ENCODE measurements at regions not wholly inside any gene's neighbourhood (a gene's known extent, or its start where the extent isn't known, plus 50 kb on each side); places are given as distances from the start of the nearest gene placed in this dataset.

DNA sequence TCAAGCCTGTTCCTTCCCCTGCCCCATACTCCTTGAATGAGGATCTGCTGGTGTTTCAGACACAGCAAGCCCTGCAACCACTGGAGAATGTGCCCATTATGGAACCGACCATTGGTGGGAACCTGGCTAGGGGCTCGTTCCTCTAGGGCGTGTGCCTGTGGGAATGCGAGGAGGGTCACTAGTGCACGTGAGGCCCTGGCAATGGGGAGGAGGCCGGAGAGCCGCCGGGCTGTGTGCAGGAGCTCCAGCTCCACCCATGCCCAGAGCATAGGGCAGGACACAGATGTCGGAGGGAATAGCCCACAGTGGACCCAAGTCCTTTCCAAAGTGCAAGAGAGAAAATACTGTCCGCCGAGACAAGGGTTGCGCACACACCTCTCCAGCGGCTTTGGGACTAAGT is 99.3 kb downstream of the ERMARD start:
- POLR2A ChIA-PET = no interaction called here
- Histone ChIP-seq H3K36me3 (ENCODE audit: control insufficient read depth in 2 of 2, extremely low read depth in 1 of 2, insufficient read depth in 2 of 2, low read length in 2 of 2) (no peaks in the 10 kb centered on the region), H3K27ac (ENCODE audit: insufficient read depth, low read depth, low read length) (no peak overlapping the region), H3K9ac (replicated peaks; ENCODE audit: extremely low read depth, insufficient read depth, low read length) (no peak overlapping the region), H3K9me1 (replicated peaks; ENCODE audit: control insufficient read depth, extremely low read depth, insufficient read depth, low read length) (no peaks in the 10 kb centered on the region), H2AFZ (ENCODE audit: low read depth, low read length) (no peak overlapping the region), H3K27me3 (ENCODE audit: control insufficient read depth in 2 of 2, insufficient read depth in 2 of 2, low read length in 2 of 2) (no peaks in the 10 kb centered on the region), H3K4me3 (replicated peaks in 1 of 3; ENCODE audit: insufficient read depth in 1 of 3, low read depth in 1 of 3, low read length in 3 of 3) (no peak overlapping the region), H3K4me2 (ENCODE audit: insufficient read depth, low read length) (no peak overlapping the region), H4K20me1 (replicated peaks; ENCODE audit: control insufficient read depth, extremely low read depth, insufficient read depth, low read length) (no peaks in the 10 kb centered on the region), H3K9me3 (replicated peaks; ENCODE audit: control insufficient read depth, insufficient read depth, low read length) (no peaks in the 10 kb centered on the region), H3K79me2 (ENCODE audit: control insufficient read depth, insufficient read depth, low read length) (no peaks in the 10 kb centered on the region), H3K4me1 (ENCODE audit: control insufficient read depth, extremely low read depth, insufficient read depth, low read length) (peaks cover 24% of the 10 kb centered on the region)
- DNase-seq (ENCODE audit: low read depth, low spot score) (no peak), FAIRE-seq (no peak)
- dilution Hi-C loops (cut with MboI; ENCODE audit: extremely low pct_ligation_motif_present, low sequenced_read_pairs) (no loop called here), intact Hi-C loops (cut with micrococcal nuclease) (loop anchor here (1.0 to 5.0 kb wide), 5 partner anchors 19 to 457 kb away; partner anchors contain the start of genes DLL1 and FAM120B)
- CTCF ChIA-PET = interaction anchor here (1.6 to 3.1 kb wide), 5 partner anchors 8 to 666 kb away, joined by 3 to 42 read pairs (median 11); no protein-coding TSS in a partner anchor
- TF ChIP-seq, protein P1, sequence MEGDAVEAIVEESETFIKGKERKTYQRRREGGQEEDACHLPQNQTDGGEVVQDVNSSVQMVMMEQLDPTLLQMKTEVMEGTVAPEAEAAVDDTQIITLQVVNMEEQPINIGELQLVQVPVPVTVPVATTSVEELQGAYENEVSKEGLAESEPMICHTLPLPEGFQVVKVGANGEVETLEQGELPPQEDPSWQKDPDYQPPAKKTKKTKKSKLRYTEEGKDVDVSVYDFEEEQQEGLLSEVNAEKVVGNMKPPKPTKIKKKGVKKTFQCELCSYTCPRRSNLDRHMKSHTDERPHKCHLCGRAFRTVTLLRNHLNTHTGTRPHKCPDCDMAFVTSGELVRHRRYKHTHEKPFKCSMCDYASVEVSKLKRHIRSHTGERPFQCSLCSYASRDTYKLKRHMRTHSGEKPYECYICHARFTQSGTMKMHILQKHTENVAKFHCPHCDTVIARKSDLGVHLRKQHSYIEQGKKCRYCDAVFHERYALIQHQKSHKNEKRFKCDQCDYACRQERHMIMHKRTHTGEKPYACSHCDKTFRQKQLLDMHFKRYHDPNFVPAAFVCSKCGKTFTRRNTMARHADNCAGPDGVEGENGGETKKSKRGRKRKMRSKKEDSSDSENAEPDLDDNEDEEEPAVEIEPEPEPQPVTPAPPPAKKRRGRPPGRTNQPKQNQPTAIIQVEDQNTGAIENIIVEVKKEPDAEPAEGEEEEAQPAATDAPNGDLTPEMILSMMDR (IDR thresholded peaks at IDR 0.05; ENCODE audit: extremely low read depth in 1 of 2, insufficient read depth in 1 of 2, low read depth in 1 of 2, low read length in 2 of 2) = no peak
- no peak for TF ChIP-seq JUN (IDR thresholded peaks at IDR 0.05; ENCODE audit: borderline replicate concordance, insufficient read depth, insufficient read length, low read depth)
- BruUV-seq (replicated peaks) = no TSS peak

DNA sequence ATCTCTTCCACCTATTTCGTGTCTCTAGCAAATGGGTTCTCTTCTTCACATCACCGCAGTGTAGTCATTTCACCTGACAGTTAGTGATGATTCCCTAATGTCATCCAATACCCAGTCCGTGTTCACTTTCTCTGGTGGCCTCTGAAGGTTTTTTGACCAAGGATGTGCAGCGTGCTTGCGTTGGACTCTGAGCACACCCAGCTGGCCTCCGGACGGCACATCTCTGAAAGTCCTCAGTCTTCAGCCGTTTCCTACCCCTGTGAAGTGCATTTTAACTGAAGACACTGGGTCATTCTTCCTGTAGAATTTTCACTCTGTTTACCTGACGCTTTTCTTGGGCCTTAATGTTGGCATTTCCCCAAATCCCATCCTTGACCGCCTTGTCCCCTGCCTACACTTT is 98.7 kb downstream of the ERMARD start:
- TF ChIP-seq MYC (IDR thresholded peaks at IDR 0.05; ENCODE audit: low read depth, low read length) (no peak), FOS (IDR thresholded peaks at IDR 0.05; ENCODE audit: borderline replicate concordance, insufficient read depth, low read length) (no peak), POLR2AphosphoS5 (IDR thresholded peaks at IDR 0.05; ENCODE audit: insufficient read depth, low read depth, low read length) (no peak), POLR2A (IDR thresholded peaks at IDR 0.05; ENCODE audit: low read depth, low read length) (no peak), EZH2 (IDR thresholded peaks at IDR 0.05; ENCODE audit: borderline replicate concordance, low read depth, low read length, severe bottlenecking) (no peak), JUN (IDR thresholded peaks at IDR 0.05; ENCODE audit: borderline replicate concordance, insufficient read depth, insufficient read length, low read depth) (no peak), GATA2 (IDR thresholded peaks at IDR 0.05; ENCODE audit: insufficient read depth, insufficient read length, low read depth, low read length) (no peak)
- TF ChIP-seq, protein P1 (IDR thresholded peaks at IDR 0.05; ENCODE audit: extremely low read depth in 1 of 2, insufficient read depth in 1 of 2, low read depth in 1 of 2, low read length in 2 of 2) = no peak
- TF ChIP-seq, protein P2, sequence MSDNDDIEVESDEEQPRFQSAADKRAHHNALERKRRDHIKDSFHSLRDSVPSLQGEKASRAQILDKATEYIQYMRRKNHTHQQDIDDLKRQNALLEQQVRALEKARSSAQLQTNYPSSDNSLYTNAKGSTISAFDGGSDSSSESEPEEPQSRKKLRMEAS (IDR thresholded peaks at IDR 0.05; ENCODE audit: insufficient read depth, insufficient read length) = no peak
- H3K27ac ChIP-seq (ENCODE audit: insufficient read depth, low read depth, low read length) = no peak overlapping the region
- no peaks in the 10 kb centered on the region for H3K9me3 ChIP-seq (replicated peaks; ENCODE audit: control insufficient read depth, insufficient read depth, low read length)
- ChIA-PET POLR2A (no interaction called here), CTCF (interaction anchor here (2.2 to 3.1 kb wide), 2 partner anchors 18 to 85 kb away, joined by 11 to 42 read pairs; no protein-coding TSS in a partner anchor)
- H3K9ac ChIP-seq (replicated peaks; ENCODE audit: extremely low read depth, insufficient read depth, low read length) = no peak overlapping the region
- dilution Hi-C loops (cut with MboI; ENCODE audit: extremely low pct_ligation_motif_present, low sequenced_read_pairs) = no loop called here
- DNase-seq (ENCODE audit: low read depth, low spot score) (no peak), FAIRE-seq (no peak)
- BruUV-seq (replicated peaks) = no TSS peak
- no peaks in the 10 kb centered on the region for H3K36me3 ChIP-seq (ENCODE audit: control insufficient read depth in 2 of 2, extremely low read depth in 1 of 2, insufficient read depth in 2 of 2, low read length in 2 of 2)
- peaks cover 24% of the 10 kb centered on the region for H3K4me1 ChIP-seq (ENCODE audit: control insufficient read depth, extremely low read depth, insufficient read depth, low read length)
- intact Hi-C loops (cut with micrococcal nuclease) = loop anchor here (5.0 kb wide), 3 partner anchors 153 to 457 kb away; partner anchors contain the start of genes DLL1 and FAM120B
- H3K79me2 ChIP-seq (ENCODE audit: control insufficient read depth, insufficient read depth, low read length) = no peaks in the 10 kb centered on the region
- no peaks in the 10 kb centered on the region for H4K20me1 ChIP-seq (replicated peaks; ENCODE audit: control insufficient read depth, extremely low read depth, insufficient read depth, low read length)
- no peaks in the 10 kb centered on the region for H3K9me1 ChIP-seq (replicated peaks; ENCODE audit: control insufficient read depth, extremely low read depth, insufficient read depth, low read length)
- H2AFZ ChIP-seq (ENCODE audit: low read depth, low read length) = no peak overlapping the region
- H3K4me2 ChIP-seq (ENCODE audit: insufficient read depth, low read length) = no peak overlapping the region
- H3K27me3 ChIP-seq (ENCODE audit: control insufficient read depth in 2 of 2, insufficient read depth in 2 of 2, low read length in 2 of 2) = no peaks in the 10 kb centered on the region
- no peak overlapping the region for H3K4me3 ChIP-seq (replicated peaks in 1 of 3; ENCODE audit: insufficient read depth in 1 of 3, low read depth in 1 of 3, low read length in 3 of 3)
